ENCODE measurements at regions not wholly inside any gene's neighbourhood (a gene's known extent, or its start where the extent isn't known, plus 50 kb on each side); places are given as distances from the start of the nearest gene placed in this dataset.

DNA sequence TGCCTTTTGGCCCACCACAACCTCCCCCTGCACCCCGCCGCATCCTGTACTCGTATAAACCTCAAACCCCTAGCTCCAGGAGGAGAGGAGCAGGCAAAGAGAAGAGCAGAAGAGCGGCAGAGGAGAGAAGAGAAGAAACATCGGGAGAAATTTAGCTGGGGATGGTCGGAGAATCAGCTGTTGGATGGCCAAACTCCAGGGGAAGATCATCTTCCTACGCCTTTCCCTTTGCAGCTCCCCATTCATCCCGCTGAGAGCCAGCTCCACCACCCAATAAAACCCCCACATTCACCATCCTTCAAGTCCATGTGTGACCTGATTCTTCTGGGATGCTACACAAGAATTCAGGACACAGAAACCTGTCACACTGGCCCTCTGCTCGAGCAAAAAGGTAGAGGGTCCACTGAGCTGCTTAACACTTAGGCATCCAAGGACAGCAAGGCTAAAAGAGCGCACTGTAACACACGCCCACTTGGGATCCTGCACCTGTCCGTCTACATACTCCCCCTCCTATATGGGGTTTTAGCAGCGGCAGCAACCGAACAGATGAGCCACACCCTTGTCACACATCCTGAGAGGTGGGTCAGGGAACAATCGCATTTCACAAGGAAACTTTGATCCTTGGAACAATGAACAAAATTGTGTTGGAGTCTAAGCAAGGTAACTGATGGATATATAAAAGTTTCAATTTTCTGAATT, 51.6 kb upstream of the MIR17HG start:
- TF ChIP-seq EZH2phosphoT487 (conservative IDR thresholded peaks at IDR 0.05; ENCODE audit: low read length) (no peak), CTCF (IDR thresholded peaks at IDR 0.05; ENCODE audit: insufficient read depth, low read length, poor library complexity, severe bottlenecking) (no peak)
